HG03521 (cell line): ENCODE measurements at regions not wholly inside any gene's neighbourhood (a gene's known extent, or its start where the extent isn't known, plus 50 kb on each side); places are given as distances from the start of the nearest gene placed in this dataset.

Source experiments
- ATAC-seq: cut with Tn5 transposase; IDR thresholded peaks from one replicate; pipeline ENCODE4 v1.9.1; 2021; ENCODE audit warnings: mild to moderate bottlenecking, moderate library complexity; ENCODE audit not compliant: unreplicated experiment

GRCh38 chr7:25619963-25620799 is 391.9 kb upstream of the NPVF start:
- ATAC-seq: no peak

GRCh38 chr7:25621993-25622392 is 393.7 kb upstream of the NPVF start:
- ATAC-seq: no peak

DNA sequence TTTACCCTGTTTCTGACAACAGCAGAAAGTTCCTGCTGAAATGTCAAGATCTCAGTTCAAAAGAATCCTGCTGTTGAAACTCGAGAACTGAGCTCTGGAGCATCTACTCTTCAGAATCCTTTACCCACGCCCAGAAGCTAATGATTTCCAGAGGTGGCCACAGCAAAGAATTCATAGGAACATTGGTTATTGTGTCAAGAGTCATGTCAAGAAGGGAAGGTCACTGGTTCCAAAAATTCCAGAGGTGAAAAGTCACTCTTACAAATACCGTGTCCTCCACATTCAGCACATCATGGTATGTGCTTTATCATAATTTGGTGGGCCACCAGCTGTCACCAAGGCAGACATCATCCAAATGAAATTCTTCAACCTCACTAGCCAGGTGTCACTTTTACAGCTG is 394.4 kb upstream of the NPVF start:
- ATAC-seq: no peak

- ATAC-seq: no peak
These were observed 395.8 kb upstream of the NPVF start for GRCh38 chr7:25624051-25624450.

- no peak for ATAC-seq
These were observed 396.5 kb upstream of the NPVF start for GRCh38 chr7:25624833-25625232.

- ATAC-seq: no peak
These were observed 397.2 kb upstream of the NPVF start for GRCh38 chr7:25625306-25625992.

- no peak for ATAC-seq
These were observed 398.3 kb upstream of the NPVF start for GRCh38 chr7:25626451-25627131.

DNA sequence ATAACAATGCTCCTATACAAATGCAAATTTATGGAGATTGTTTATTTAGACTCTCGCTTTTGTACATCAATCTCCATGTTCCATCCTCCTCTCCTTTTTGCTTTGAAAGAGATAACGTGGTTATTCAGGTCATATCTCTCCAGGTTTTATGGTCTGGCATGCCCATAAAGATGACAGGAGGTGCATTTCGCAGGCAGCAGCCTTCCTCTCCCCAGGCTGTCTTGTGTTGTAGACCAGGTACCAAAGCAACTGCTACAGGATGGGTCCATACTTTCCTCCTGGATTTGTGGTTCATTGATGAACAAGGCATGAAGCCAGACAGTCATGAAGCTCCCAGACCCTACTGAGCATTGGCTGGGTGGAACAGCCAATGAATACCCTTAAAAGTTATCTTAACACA is 400.2 kb upstream of the NPVF start:
- ATAC-seq: no peak

GRCh38 chr7:25632616-25633015 is 404.3 kb upstream of the NPVF start:
- no peak for ATAC-seq

DNA sequence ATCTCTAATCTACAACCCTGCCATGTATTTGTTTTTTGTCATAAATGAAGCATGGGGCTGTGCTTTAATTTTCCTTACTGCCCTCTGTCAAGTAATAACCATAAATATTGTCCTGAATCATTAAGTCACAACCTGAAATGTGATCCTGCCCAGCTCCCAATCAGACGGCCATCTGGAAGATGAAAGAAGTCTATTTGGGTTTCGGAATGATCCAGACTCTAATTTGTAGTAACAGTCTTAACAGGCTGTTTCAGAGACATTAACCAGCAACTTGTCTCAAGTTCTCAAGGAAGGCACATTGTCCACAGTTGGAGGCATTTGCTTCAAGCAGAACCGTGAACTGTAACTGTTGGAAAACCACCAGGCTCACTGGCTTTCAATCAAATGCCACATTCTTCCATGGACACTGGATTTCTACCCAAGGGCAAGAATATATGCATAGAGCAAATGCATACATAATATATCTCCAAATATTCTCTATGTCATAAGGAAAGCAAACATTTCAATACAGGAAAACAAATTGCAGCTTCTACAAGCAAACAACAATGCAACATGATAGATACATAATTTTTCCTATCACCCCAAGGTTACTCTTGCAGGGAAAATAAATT is 405.2 kb upstream of the NPVF start:
- ATAC-seq: no peak

DNA sequence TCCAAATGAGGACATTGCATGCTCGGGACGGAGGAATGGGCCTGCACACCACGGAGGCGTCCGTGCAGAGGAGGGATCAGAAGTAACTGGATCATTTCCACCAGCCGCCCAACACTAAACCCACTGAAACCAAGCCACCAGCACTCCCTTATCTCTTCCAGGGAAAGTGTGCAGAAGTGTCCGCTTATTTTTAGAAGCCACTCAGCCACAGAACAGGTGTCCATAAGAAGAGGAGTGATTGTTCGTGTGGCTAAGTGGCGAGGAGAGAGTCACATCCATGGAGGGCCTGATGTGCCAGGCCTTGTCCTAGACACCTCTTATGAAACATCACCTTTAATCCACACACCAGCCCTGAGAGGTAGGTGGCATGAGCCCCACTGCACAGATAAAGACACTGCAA is 407.9 kb upstream of the NPVF start:
- no peak for ATAC-seq

DNA sequence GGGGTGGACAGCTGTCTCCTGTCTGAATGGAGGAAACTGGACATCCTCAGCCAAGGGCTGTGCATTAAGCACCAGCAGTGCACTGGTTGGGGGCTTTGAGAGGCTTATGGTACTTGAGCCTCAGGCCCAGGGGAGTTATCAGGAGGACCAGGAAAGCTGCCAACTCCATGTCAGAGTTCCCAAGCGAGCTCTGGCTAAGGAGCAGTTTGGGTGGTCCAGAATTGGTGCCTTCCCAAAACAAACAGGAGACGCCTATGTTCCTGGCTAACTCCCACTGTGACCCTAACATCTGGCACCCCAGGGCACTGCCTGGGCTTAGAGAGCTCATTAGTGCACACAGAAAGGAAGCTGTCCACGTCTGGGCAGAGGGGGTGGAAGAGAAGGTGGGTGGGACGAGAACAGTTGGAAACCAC is 408.6 kb upstream of the NPVF start:
- no peak for ATAC-seq

DNA sequence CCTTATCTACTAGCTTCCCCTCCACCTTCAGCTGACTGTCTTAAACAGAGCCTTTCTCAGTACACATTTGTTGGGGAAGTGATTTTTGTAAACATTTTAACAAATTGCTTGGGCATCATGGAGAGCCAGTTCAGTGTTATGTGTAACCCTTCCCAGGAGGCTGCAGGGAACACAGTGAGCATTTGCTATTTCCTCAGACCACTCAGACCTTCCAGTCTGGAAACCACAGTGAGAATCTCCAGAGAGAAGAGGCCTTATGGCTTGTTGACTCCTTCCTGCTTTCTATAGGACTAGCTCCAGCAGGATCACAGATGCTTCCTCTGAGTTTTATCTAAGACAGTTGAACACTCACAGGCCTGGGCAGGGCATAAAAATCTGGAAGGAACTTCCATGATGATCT is 409.8 kb upstream of the NPVF start:
- ATAC-seq: no peak

GRCh38 chr7:25638590-25639244 is 410.4 kb upstream of the NPVF start:
- no peak for ATAC-seq

- ATAC-seq: no peak
These were observed 414.6 kb upstream of the NPVF start for GRCh38 chr7:25642849-25643248.

GRCh38 chr7:25643286-25643685 is 415.0 kb upstream of the NPVF start:
- ATAC-seq: no peak

DNA sequence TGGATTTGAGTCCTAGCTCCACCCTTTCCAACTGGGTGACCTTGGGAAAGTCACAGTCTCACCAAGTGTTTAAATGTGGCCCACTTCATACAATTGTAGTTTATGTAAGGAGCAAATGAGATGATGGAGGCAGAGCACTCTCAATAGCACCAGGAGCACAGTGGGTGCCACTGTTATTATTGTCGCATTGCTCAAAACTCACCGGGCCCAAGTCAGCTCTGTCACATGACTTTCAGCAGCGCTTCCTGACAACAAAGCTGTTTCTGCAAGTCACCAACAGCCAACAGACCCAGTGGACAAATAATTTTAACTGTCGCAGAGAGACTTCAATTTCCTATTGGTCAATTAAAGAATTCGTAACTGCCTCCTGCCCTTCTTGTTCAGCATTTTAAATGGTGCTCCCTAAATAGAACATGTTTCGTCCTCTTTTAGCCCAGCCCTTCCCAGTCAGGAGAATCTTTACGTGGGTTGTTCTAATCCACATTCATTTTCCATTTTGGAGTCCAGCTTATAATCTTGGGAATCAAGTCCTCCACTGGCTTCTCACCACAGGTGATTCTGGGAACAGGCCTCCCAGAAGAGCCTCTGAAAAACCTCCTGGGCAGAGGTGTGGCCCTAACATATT is 415.6 kb upstream of the NPVF start:
- no peak for ATAC-seq

DNA sequence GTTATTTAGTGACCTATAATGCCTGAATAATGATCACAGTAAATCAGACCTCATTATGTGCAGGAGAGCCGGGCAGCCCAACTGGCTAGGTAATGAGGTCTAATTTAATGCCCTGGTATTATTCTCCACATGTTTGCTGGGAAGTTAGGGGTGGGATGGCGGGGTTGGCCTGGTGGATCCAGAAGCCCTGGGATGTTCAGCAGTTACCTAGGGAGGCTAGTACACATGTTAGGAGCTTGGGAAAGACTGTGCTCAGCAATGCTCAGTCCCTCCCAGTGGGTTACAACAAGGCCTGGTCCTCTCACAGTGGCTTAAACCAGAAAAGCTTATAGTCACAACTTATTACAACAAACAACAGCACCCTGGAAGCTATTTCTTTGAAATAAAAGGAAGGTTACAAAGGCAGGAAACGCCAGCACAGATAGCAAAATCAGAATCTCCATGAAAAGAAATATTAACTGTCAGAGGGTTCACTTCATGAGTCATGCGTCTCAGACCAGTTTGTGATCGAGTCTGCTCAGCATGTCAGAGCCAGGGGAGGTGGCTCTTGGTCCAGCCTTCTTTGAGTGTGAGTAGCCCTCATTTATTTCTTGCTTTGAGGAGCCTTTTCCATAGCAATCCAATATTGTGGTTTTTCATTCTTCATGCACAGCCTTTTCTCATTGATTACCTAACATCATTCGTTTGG is 418.6 kb upstream of the NPVF start:
- no peak for ATAC-seq

DNA sequence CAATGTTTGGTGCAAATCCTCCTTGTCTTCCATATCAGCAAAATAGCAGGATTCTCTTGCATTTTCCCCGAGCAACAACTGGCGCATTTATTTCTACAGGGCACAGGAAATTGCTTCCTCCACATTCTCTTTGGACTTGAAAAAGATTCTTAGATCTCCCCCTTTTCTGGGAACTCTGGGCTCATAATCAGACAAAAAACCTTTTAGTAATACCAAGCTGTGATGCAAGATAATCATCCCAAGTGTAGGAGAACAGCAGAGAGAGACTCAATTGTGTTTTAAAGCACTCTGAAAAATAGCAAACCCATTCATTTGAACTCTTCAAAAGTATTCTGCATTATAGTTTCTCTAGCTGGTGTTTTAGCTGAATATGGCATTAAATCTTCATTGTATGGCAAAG is 419.6 kb upstream of the NPVF start:
- no peak for ATAC-seq

DNA sequence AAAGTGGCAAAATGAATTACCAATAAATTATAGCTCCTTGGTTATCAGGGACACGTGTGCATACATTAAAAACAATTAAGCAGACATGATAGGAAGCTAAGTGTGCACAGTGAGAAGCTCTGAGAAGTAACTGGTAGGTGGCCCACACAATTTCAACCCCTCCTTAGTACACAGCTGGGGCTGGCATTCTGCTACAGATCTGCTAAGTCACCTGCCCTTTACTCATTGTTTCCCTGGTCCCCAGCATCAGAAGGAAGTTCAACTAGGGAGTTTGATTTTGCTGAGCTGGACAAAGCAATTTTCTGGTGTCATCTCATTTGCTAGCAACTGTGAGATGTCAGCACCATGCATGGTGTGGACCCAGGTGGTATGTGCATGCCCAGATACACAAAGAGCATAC is 424.1 kb upstream of the NPVF start:
- no peak for ATAC-seq
